ENCODE measurements at regions not wholly inside any gene's neighbourhood (a gene's known extent, or its start where the extent isn't known, plus 50 kb on each side); places are given as distances from the start of the nearest gene placed in this dataset.

GRCh38 chr7:41147606-41148485 is 555.0 kb downstream of the INHBA start:
- no peak for TF ChIP-seq JUND (IDR thresholded peaks at IDR 0.05)
- TF ChIP-seq MAX (IDR thresholded peaks at IDR 0.05) = no peak
- TF ChIP-seq CTCF (IDR thresholded peaks at IDR 0.05; ENCODE audit: low read depth, low read length, missing input control) = no peak
- no peak for TF ChIP-seq ATF3 (IDR thresholded peaks at IDR 0.05)
- TF ChIP-seq REST (IDR thresholded peaks at IDR 0.05) = no peak
- TF ChIP-seq GABPA (IDR thresholded peaks at IDR 0.05 in 1 of 2, conservative IDR thresholded peaks at IDR 0.05 in 1 of 2) = no peak
- TF ChIP-seq HNF4G (IDR thresholded peaks at IDR 0.05) = no peak

Data from liver (tissue), 3 donors.